ENCODE measurements at regions not wholly inside any gene's neighbourhood (a gene's known extent, or its start where the extent isn't known, plus 50 kb on each side); places are given as distances from the start of the nearest gene placed in this dataset.

GRCh38 chr14:65223636-65224035 is 121.3 kb upstream of the MAX start:
- DNase-seq (ENCODE audit: low read depth), result no peak

DNA sequence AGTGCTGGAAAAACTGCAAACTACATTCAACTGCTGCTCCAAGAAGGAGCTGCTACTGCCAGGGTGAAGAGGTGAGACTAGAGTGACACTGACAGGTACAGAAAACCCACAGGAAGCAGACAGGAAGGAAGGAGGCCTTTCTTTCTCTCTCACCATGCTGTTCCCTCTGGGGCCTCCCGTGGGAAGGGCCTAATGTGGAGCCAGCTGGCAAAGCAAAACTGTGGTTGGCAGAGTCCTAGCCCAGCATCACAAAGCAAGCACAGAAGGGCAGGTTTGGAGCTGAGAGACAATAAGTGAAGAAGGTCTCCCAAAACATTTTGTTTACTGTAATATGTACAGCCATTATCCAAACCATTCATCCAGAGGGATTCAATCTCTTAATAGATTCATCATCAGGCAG is 122.5 kb upstream of the MAX start:
- DNase-seq (ENCODE audit: low read depth), result no peak

DNA sequence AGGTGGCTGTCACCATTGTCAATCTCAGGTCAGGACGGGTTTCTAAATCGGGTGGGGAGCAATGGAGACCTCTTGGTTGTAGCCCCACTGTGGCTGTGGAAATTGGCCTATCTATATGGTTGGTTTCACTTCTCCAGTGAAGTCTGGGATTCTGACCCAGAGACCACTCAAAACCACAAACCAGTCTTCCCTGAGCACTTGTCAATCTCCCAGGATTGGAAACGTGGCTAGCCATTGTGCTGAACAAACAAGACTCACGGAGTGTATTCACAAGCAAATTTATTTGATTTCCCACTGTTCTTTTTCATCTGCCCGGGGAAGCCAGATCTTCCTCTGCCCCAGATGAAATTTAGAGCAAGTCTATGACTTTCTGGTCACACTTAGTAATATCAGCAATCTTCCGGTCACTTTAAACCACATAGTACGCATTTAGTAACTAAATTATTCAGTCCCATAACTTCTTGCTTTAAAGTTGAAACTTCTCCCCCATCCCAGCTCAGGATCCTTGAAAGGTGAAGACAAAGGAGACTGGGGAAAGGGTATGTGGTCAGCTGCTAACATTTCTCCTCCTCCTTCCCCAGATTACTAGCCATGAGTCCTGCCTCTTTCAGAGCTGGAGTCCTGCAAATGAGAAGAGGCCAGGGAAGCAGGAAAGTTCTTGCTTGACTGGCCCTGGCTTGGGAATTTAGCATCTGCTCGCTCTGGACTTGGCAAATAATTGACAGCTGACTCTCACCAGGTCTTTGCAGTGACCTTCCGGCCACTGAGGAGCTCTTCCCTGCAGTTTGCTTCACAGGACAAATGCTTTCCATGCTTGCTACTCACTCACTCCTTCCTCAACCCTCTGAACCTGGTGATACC is 123.2 kb upstream of the MAX start:
- DNase-seq (ENCODE audit: low read depth), result no peak

DNA sequence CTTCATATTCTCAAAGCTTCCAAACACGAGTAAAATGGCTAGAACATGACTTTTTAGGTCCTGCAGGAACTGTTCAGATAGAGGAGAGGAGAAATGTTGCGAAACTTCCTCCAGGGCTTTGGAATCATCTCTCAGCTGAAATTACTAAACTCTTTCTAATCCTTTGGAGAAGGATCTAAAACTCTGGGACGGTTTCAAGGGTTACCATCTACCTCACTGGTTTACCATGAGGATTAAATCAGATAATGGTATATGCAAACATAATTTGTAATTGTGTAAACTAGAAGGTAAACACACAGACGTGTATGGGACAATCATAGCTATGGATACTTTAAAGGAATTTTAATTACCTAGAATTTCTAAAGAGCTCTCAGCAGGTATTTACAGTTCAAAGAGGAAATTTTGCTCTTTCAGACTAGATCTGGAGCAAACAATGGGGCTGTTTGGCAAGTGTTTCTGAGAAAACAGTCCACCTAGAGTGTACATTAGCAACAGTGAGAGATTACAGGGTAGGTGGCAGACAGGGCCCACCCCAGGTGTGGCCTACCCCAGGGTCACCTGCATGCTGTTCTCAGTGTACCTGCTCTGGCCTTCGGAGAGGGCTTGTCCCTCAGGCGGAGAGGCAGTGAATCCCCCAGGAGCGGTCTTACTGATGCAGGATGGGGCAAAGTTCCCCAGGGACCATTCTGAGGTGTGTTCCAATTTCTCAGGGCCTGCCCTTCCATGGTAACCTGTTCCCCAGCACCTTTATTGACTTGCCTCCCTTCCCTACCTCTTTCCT is 124.7 kb upstream of the MAX start:
- DNase-seq (ENCODE audit: low read depth), result no peak

DNA sequence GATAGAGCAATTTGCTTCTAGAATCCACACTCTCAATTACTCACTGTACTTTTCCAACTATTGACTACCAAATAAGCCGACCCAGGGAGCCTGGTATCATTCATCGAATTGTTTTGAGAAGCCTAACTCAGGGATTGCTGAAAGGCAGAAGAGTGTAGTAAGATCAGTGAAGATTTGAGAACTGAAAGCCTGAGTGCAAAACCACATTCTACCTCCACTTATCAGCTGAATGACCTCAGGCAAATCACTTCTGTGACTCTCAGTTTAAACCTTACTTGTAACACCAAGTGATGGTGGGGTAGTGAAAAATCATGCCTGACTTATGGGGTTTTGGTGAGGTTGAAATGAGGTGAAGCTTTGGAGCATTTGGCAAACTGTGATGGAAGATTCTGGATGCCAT is 126.1 kb upstream of the MAX start:
- no peak for DNase-seq (ENCODE audit: low read depth)

- DNase-seq (ENCODE audit: low read depth), result no peak
Measured at GRCh38 chr14:65228956-65229747, 126.8 kb upstream of the MAX start.

DNA sequence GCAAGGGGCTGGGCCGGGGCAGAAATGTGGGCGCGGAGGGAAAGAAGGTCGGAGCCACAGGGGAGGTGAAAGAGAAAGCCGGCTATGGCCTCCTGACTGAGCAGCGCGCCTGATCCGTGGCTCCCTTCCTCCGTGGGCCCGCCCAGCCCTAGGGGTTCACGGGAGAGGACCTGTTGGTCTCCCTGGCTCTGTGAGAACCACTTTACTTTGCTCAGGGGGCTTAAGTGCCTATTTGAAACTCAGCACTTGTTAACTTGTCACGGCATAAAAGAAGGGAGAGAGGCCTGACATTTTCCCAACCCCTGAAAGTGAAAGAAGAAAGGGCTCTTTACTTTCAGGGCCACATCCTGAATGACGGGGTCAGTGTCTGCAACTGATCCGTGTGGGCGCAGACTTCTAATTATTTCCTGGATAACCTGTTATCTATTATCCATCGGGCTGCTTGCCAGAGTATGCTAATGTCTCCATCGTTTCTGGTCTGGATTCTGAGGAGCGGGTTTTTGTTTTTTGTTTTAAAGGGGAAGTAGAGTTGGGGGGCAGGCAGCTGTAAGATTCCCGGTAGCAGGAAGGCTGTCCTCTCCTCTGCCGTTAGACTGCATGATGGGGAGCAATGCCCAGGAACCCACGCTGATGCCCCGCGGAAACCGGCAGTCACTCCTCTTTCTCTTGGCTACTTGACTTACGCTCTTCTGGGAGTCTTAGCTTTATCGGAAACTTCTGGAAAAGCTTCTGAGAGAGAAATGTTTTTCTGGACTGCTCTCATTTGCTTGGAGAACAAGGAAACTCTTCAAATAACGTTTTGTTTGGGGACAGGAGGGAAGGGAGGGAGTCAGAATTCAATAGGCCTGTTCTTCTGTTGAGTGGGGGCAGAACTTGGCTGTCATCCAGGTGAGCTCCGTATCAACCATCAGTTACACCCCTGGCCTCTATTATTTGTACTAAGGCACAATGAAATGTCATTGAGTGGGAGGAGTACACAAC is 127.7 kb upstream of the MAX start:
- DNase-seq (ENCODE audit: low read depth), result no peak

DNA sequence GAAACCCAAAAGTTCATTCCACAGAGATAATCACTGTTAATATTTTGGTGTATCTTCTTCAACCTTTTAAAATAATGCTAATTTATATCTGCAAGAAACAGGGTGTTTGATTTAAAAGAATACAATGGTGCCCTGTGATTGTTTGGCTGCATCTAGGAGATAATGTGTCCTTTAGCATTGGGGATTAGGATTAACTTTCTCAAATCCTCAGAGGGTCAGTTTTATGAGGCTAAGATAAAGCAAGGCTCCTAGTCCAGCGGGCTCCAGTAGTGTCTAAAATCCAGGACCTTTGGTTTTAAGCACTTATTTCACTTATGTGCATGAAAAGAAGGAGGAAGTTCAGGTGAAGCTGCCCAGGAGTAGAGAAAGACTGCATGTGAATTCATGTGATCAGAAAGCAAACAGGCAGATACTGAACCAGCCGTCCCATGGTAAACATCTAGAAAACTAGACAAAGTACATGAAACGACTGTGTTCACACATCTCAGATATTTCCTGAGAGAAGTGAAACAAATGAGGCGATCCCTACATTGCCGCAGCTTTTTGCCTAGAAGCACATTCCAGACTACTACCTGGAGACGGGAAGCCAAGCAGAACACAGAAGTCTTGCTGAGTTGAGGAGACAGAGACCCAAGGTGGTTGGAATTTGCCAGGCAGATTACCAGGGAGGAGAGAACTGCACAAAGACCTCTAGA is 129.1 kb upstream of the MAX start:
- no peak for DNase-seq (ENCODE audit: low read depth)

DNA sequence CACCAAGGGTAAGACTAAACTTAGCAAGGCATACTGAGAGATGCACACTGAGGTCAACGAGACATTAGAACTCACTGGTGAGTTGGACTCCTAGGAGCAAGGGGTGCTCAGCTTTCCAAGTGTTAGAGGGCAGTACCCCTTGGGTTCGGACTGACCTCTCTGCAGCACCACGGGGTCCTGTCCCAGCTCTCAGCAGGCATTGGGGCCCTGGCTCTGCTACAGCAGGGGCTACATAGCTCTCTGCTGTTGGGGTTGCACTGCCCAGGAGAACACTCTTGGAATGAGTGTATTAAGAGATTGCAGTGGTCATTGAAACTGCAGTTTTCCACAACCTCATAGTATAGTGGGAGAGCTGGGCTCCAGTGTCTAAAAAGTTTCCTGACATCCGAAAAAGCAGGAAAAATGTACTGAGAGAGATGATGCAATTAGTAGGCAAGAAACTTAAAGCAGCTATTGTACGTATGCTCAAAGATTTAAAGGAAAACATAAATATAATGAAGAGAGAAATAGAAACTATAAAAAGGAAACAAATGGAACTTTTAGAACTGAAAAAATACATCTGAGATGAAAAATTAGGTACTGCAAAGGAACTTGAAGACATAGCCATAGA is 132.5 kb upstream of the MAX start:
- DNase-seq (ENCODE audit: low read depth), result no peak

GRCh38 chr14:65237023-65237814 is 134.9 kb upstream of the MAX start:
- no peak for DNase-seq (ENCODE audit: low read depth)

DNA sequence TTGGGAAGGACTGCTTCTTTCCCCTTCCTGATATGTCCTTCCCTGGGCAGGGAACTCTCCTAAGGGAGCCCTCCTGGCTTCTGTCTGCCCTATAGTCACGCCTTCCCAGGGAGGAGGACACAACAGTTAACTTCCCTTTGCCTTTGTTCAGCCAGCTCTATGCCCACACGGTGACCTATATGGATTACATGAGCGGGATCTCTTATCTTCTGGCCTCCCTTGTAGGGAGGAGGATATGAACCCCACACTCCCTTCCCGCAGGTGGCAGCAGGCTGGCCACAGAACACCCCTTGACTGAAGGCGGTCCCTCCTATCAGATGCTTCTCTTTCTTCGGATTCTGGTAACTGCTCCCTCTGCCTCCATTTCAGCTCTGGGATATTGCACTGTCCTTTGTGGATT is 135.6 kb upstream of the MAX start:
- no peak for DNase-seq (ENCODE audit: low read depth)

GRCh38 chr14:65238456-65238855 is 136.1 kb upstream of the MAX start:
- DNase-seq (ENCODE audit: low read depth), result no peak

GRCh38 chr14:65239143-65239937 is 137.0 kb upstream of the MAX start:
- DNase-seq (ENCODE audit: low read depth), result no peak

DNA sequence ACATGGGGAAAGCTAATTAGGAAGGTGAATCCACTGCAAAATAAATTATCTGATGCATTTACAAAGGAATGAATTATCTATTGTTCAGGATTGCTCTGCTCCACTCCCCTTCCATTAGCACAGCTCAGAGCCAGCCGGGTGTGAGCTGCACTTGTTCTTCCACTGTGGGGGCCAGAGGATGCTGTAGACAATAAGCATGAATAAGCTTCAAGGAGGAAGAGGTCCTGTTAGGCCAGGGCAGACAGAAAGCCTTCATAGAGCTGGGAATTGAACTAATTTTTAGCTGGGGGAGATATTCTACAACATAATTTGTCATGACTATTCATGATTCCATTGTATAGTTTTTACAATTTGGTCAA is 137.6 kb upstream of the MAX start:
- DNase-seq (ENCODE audit: low read depth), result no peak

DNA sequence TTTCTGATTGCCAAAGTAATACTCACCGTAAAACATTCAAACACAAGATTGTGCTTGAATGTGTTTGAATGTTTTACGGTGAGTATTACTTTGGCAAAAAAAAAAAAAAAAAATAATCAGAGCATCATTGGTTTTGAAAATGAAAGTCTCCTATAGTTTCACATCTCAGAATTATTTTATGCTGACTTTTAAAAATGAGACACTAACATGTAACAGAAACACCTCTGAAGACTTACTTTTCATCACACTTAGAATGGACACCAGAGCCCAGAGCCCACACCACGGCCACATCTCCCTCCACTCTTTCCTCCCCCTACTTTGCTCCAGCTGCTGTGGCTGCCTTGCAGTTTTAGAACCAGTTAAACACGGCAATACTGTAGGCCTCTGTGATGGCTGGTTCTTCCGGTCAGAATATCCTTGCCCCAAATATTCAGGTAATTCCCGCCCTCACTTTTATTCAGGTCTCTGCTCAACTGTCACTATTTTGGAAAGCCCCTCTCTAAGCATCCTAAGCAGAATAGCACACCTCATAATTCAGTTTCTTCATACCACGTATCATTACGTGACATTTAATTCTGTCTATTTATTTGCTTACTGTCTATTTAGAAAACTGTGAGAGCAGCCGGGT is 138.9 kb upstream of the MAX start:
- DNase-seq (ENCODE audit: low read depth), result no peak

GRCh38 chr14:65242732-65243134 is 140.4 kb upstream of the MAX start:
- DNase-seq (ENCODE audit: low read depth), result no peak

- no peak for DNase-seq (ENCODE audit: low read depth)
Measured at GRCh38 chr14:65243766-65244442, 141.6 kb upstream of the MAX start.

Measured in forelimb muscle (tissue), 1 donor.